SK-N-SH (cell line): ENCODE measurements at regions not wholly inside any gene's neighbourhood (a gene's known extent, or its start where the extent isn't known, plus 50 kb on each side); places are given as distances from the start of the nearest gene placed in this dataset.

ENCODE experiments used
- EP300 ChIP-seq, 2 experiments: IDR thresholded peaks; 2 replicates each; pipeline versions ENCODE4 v1.4.0 to v1.6.1; 2012; ENCODE audit warnings: borderline replicate concordance in 1 of 2, low read depth in 1 of 2, low read length in 1 of 2
- EZH2phosphoT487 ChIP-seq: fragments of 200-600 bp; sonication (generic); IDR thresholded peaks from 2 replicates; pipeline ENCODE4 v1.6.1; 2017; ENCODE audit warnings: low read depth, mixed run types, mild to moderate bottlenecking, antibody characterized with exemption, moderate library complexity, borderline replicate concordance
- NFIC ChIP-seq: IDR thresholded peaks from 2 replicates; pipeline ENCODE4 v1.4.0; 2012; ENCODE audit warnings: borderline replicate concordance
- POLR2AphosphoS5 ChIP-seq: IDR thresholded peaks from 2 replicates; pipeline ENCODE4 v1.6.1; 2012; ENCODE audit warnings: low read depth, low read length
- RAD21 ChIP-seq: IDR thresholded peaks from 2 replicates; pipeline ENCODE4 v1.6.1; 2012; ENCODE audit warnings: mild to moderate bottlenecking, low read length
- TCF12 ChIP-seq: IDR thresholded peaks from 2 replicates; pipeline ENCODE4 v1.4.0; 2012
- TF ChIP-seq, protein P1 (sequence below): IDR thresholded peaks from 2 replicates; pipeline ENCODE4 v1.4.0; 2012; ENCODE audit warnings: low read depth
- TF ChIP-seq, protein P2 (sequence below): fragments of 150-350 bp; IDR thresholded peaks from 2 replicates; pipeline ENCODE4 v1.6.1; 2017; ENCODE audit warnings: antibody characterized with exemption, low read length, low read depth, borderline replicate concordance
- TF ChIP-seq, protein P3 (sequence below): fragments of 200-600 bp; sonication (generic); IDR thresholded peaks from 2 replicates; pipeline ENCODE4 v1.6.1; 2017; ENCODE audit warnings: antibody characterized with exemption, mild to moderate bottlenecking, moderate library complexity
- TF ChIP-seq, protein P4 (sequence below): IDR thresholded peaks from 2 replicates; pipeline ENCODE4; 2012

DNA sequence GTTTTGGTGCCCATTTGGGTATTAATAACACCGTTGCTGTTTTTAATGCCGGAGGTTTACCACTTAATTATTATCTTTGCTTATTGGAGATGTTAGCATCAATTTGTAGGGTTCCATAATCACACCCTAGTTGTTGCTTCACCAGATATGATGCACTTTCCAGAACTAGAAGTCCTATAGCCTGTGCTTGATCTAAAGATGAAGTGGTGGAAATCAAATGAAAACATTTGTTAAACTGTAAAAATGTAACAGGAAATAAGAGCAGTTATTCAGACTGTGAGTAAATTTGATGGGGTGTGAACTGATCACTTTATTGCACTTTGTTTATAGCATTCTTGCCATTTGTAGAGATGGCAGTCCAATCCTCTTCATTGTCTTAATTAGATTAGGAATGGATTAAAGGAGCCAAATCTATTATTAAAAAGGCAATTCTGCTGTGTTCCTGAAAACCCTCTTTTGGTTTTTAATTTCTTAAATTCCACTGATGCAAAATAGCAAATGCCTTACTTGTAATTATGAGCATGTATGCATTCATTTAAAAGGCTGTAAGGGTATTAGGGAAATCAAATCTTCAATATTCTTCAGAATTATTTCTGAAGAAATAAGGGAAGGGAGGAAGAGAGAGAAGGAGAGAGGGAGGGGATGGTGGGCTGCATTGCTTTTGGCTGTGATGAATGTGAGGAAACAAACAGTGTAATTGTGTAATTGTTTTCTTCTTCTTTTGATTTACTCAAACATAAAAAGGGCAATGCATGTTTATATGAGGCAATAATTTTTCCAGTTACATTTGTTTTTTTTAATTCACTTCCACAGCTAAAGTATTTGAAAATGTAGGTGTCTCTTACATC, 675.2 kb upstream of the WWC1 start:
- TF ChIP-seq, protein P1, sequence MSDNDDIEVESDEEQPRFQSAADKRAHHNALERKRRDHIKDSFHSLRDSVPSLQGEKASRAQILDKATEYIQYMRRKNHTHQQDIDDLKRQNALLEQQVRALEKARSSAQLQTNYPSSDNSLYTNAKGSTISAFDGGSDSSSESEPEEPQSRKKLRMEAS: no peak
- TF ChIP-seq POLR2AphosphoS5: no peak
- TF ChIP-seq, protein P2, sequence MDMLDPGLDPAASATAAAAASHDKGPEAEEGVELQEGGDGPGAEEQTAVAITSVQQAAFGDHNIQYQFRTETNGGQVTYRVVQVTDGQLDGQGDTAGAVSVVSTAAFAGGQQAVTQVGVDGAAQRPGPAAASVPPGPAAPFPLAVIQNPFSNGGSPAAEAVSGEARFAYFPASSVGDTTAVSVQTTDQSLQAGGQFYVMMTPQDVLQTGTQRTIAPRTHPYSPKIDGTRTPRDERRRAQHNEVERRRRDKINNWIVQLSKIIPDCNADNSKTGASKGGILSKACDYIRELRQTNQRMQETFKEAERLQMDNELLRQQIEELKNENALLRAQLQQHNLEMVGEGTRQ: no peak
- TF ChIP-seq NFIC: no peak
- TF ChIP-seq, protein P3, sequence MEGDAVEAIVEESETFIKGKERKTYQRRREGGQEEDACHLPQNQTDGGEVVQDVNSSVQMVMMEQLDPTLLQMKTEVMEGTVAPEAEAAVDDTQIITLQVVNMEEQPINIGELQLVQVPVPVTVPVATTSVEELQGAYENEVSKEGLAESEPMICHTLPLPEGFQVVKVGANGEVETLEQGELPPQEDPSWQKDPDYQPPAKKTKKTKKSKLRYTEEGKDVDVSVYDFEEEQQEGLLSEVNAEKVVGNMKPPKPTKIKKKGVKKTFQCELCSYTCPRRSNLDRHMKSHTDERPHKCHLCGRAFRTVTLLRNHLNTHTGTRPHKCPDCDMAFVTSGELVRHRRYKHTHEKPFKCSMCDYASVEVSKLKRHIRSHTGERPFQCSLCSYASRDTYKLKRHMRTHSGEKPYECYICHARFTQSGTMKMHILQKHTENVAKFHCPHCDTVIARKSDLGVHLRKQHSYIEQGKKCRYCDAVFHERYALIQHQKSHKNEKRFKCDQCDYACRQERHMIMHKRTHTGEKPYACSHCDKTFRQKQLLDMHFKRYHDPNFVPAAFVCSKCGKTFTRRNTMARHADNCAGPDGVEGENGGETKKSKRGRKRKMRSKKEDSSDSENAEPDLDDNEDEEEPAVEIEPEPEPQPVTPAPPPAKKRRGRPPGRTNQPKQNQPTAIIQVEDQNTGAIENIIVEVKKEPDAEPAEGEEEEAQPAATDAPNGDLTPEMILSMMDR: no peak
- TF ChIP-seq TCF12: no peak
- TF ChIP-seq, protein P4, sequence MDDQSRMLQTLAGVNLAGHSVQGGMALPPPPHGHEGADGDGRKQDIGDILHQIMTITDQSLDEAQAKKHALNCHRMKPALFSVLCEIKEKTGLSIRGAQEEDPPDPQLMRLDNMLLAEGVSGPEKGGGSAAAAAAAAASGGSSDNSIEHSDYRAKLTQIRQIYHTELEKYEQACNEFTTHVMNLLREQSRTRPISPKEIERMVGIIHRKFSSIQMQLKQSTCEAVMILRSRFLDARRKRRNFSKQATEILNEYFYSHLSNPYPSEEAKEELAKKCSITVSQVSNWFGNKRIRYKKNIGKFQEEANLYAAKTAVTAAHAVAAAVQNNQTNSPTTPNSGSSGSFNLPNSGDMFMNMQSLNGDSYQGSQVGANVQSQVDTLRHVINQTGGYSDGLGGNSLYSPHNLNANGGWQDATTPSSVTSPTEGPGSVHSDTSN: no peak
- no peak for TF ChIP-seq EP300 (IDR thresholded peaks at IDR 0.05; ENCODE audit: borderline replicate concordance in 1 of 2, low read depth in 1 of 2, low read length in 1 of 2)
- no peak for TF ChIP-seq RAD21
- no peak for TF ChIP-seq EZH2phosphoT487
